ENCODE measurements at regions not wholly inside any gene's neighbourhood (a gene's known extent, or its start where the extent isn't known, plus 50 kb on each side); places are given as distances from the start of the nearest gene placed in this dataset.

DNA sequence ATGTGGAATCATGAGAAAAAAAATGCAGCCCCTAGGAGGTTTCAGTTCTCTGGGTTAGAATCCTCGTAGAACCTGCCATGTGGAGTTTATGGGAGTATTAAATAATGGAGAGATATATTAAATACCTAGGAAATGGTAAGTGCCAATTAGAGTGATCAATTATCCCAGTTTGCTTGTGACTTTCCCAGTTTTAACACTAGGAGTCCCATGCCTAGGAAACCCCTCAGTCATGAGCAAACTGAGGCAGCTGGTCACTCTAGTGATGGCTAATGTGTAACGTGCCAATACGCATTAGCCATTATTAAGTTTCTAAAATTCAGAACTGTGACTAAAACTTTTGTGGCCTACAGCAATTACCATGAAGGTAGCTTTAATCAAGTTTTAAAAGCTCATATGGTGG, 720.6 kb downstream of the TAF11L14 start:
- TF ChIP-seq, protein P1, sequence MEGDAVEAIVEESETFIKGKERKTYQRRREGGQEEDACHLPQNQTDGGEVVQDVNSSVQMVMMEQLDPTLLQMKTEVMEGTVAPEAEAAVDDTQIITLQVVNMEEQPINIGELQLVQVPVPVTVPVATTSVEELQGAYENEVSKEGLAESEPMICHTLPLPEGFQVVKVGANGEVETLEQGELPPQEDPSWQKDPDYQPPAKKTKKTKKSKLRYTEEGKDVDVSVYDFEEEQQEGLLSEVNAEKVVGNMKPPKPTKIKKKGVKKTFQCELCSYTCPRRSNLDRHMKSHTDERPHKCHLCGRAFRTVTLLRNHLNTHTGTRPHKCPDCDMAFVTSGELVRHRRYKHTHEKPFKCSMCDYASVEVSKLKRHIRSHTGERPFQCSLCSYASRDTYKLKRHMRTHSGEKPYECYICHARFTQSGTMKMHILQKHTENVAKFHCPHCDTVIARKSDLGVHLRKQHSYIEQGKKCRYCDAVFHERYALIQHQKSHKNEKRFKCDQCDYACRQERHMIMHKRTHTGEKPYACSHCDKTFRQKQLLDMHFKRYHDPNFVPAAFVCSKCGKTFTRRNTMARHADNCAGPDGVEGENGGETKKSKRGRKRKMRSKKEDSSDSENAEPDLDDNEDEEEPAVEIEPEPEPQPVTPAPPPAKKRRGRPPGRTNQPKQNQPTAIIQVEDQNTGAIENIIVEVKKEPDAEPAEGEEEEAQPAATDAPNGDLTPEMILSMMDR (IDR thresholded peaks at IDR 0.05; ENCODE audit: low read depth, low read length, poor library complexity, severe bottlenecking), result no peak
- TF ChIP-seq EZH2phosphoT487 (IDR thresholded peaks at IDR 0.05; ENCODE audit: borderline replicate concordance, low read length), result no peak
- Histone ChIP-seq H4K20me1 (ENCODE audit: control insufficient read depth, insufficient read depth, low read depth, low read length) (no peaks in the 10 kb centered on the region), H3K79me2 (ENCODE audit: control insufficient read depth, low read length) (no peaks in the 10 kb centered on the region), H3K36me3 (ENCODE audit: control insufficient read depth, low read length) (no peaks in the 10 kb centered on the region), H3K4me3 (ENCODE audit: low read length) (no peak overlapping the region), H3K27ac (ENCODE audit: low read depth, low read length) (no peak overlapping the region), H3K27me3 (ENCODE audit: control insufficient read depth, low read length) (no peaks in the 10 kb centered on the region), H3K4me2 (ENCODE audit: low read length) (no peak overlapping the region), H3K4me1 (ENCODE audit: control insufficient read depth, low read length) (no peaks in the 10 kb centered on the region), H3F3A (ENCODE audit: control insufficient read depth, insufficient read depth) (no peaks in the 10 kb centered on the region), H3K9me3 (ENCODE audit: control insufficient read depth, insufficient read depth, low read length) (no peaks in the 10 kb centered on the region), H3K9me2 (replicated peaks; ENCODE audit: control insufficient read depth, low read length) (no peaks in the 10 kb centered on the region)

DNA sequence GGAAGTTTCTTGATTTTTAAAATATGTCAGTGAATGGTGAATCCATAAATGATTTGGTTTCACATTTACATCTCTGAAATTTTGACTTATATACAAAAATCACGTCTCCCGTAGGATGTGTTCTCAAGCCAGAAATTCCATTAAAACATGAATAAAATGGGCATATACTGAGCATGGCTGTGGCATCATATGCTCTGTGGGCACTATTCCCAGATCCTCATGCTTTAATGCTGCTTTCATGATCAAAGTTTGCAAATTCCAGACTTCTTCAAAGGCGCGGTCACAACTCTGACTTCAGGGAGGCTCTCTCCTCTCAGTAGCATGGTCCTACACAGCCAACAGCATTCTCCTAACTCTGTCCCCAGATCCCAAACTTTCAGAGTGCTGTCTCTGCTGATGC, 723.2 kb downstream of the TAF11L14 start:
- H4K20me1 ChIP-seq (ENCODE audit: control insufficient read depth, insufficient read depth, low read depth, low read length), result no peaks in the 10 kb centered on the region
- H3F3A ChIP-seq (ENCODE audit: control insufficient read depth, insufficient read depth), result no peaks in the 10 kb centered on the region
- no peaks in the 10 kb centered on the region for H3K4me1 ChIP-seq (ENCODE audit: control insufficient read depth, low read length)
- no peaks in the 10 kb centered on the region for H3K36me3 ChIP-seq (ENCODE audit: control insufficient read depth, low read length)
- H3K4me3 ChIP-seq (ENCODE audit: low read length), result no peak overlapping the region
- no peaks in the 10 kb centered on the region for H3K9me3 ChIP-seq (ENCODE audit: control insufficient read depth, insufficient read depth, low read length)
- no peak overlapping the region for H3K4me2 ChIP-seq (ENCODE audit: low read length)
- no peaks in the 10 kb centered on the region for H3K27me3 ChIP-seq (ENCODE audit: control insufficient read depth, low read length)
- no peaks in the 10 kb centered on the region for H3K9me2 ChIP-seq (replicated peaks; ENCODE audit: control insufficient read depth, low read length)
- no peak for TF ChIP-seq EZH2phosphoT487 (IDR thresholded peaks at IDR 0.05; ENCODE audit: borderline replicate concordance, low read length)
- TF ChIP-seq, protein P1 (IDR thresholded peaks at IDR 0.05; ENCODE audit: low read depth, low read length, poor library complexity, severe bottlenecking), result no peak
- no peaks in the 10 kb centered on the region for H3K79me2 ChIP-seq (ENCODE audit: control insufficient read depth, low read length)
- H3K27ac ChIP-seq (ENCODE audit: low read depth, low read length), result no peak overlapping the region

DNA sequence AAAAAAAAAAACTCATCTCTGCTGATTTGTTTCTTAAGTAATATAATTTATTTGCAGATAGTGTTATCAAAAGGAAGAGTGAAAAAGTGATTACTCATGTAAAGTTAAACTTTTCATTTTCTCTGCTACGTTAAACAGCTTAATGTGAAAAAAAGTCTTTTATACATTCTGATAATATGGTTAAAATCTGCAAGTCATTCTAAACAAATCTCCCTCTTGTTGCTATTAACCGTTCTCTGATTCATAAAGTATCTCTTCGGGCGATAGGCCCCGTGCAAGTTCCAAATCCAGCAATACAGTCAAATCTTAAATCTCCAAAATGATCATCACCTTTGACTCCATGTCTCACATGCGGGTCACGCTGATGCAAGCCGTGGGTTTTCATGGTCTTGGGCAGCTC, 732.0 kb downstream of the TAF11L14 start:
- Histone ChIP-seq H3K27ac (ENCODE audit: low read depth, low read length) (no peak overlapping the region), H3K4me3 (ENCODE audit: low read length) (no peak overlapping the region), H3K79me2 (ENCODE audit: control insufficient read depth, low read length) (no peaks in the 10 kb centered on the region), H3K9me2 (replicated peaks; ENCODE audit: control insufficient read depth, low read length) (no peaks in the 10 kb centered on the region), H3K9me3 (ENCODE audit: control insufficient read depth, insufficient read depth, low read length) (no peaks in the 10 kb centered on the region), H4K20me1 (ENCODE audit: control insufficient read depth, insufficient read depth, low read depth, low read length) (no peaks in the 10 kb centered on the region), H3K36me3 (ENCODE audit: control insufficient read depth, low read length) (no peaks in the 10 kb centered on the region), H3F3A (ENCODE audit: control insufficient read depth, insufficient read depth) (no peaks in the 10 kb centered on the region), H3K27me3 (ENCODE audit: control insufficient read depth, low read length) (no peaks in the 10 kb centered on the region), H3K4me2 (ENCODE audit: low read length) (no peak overlapping the region), H3K4me1 (ENCODE audit: control insufficient read depth, low read length) (no peaks in the 10 kb centered on the region)
- no peak for TF ChIP-seq EZH2phosphoT487 (IDR thresholded peaks at IDR 0.05; ENCODE audit: borderline replicate concordance, low read length)
- TF ChIP-seq, protein P1 (IDR thresholded peaks at IDR 0.05; ENCODE audit: low read depth, low read length, poor library complexity, severe bottlenecking), result no peak

DNA sequence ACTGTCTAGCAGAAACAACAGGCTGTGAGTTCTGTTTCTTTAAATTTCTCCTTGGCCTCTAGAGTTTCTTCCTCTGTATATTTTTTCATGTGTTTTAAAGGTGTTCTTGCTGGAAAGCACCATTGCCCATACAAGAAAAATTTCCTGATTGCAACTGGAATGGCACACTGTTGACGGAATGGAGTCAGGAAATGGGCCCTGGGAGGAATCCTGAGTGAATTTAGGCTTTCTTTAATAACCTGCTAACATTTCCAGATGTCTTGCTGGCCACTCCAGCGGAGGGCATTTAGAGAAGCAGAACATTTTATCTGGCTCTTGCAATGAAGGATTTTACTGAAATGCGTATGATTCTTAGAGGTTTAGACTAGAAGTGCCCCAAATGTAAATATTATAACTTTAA, 736.3 kb downstream of the TAF11L14 start:
- H3F3A ChIP-seq (ENCODE audit: control insufficient read depth, insufficient read depth), result no peaks in the 10 kb centered on the region
- H3K4me3 ChIP-seq (ENCODE audit: low read length), result no peak overlapping the region
- H3K4me1 ChIP-seq (ENCODE audit: control insufficient read depth, low read length), result no peaks in the 10 kb centered on the region
- TF ChIP-seq, protein P1 (IDR thresholded peaks at IDR 0.05; ENCODE audit: low read depth, low read length, poor library complexity, severe bottlenecking), result no peak
- no peak for TF ChIP-seq EZH2phosphoT487 (IDR thresholded peaks at IDR 0.05; ENCODE audit: borderline replicate concordance, low read length)
- H4K20me1 ChIP-seq (ENCODE audit: control insufficient read depth, insufficient read depth, low read depth, low read length), result no peaks in the 10 kb centered on the region
- no peak overlapping the region for H3K27ac ChIP-seq (ENCODE audit: low read depth, low read length)
- no peaks in the 10 kb centered on the region for H3K9me3 ChIP-seq (ENCODE audit: control insufficient read depth, insufficient read depth, low read length)
- H3K79me2 ChIP-seq (ENCODE audit: control insufficient read depth, low read length), result no peaks in the 10 kb centered on the region
- H3K4me2 ChIP-seq (ENCODE audit: low read length), result no peak overlapping the region
- H3K9me2 ChIP-seq (replicated peaks; ENCODE audit: control insufficient read depth, low read length), result no peaks in the 10 kb centered on the region
- H3K27me3 ChIP-seq (ENCODE audit: control insufficient read depth, low read length), result no peaks in the 10 kb centered on the region
- H3K36me3 ChIP-seq (ENCODE audit: control insufficient read depth, low read length), result no peaks in the 10 kb centered on the region
